Stomach (tissue), 4 donors: ENCODE measurements at regions not wholly inside any gene's neighbourhood (a gene's known extent, or its start where the extent isn't known, plus 50 kb on each side); places are given as distances from the start of the nearest gene placed in this dataset.

ENCODE experiments used
- CTCF ChIP-seq, 7 experiments: fragments of 450-650 bp in 4 of 7; fragments of 200-600 bp in 3 of 7; sonication (generic) in 3 of 7; IDR thresholded peaks; one replicate each; pipeline ENCODE4 v1.5.1; 2016 to 2019; ENCODE audit warnings: antibody characterized with exemption in 7 of 7, control low read depth in 2 of 7, mild to moderate bottlenecking in 1 of 7
- POLR2AphosphoS5 ChIP-seq, 3 donors: sonication (generic); formaldehyde crosslinking; IDR thresholded peaks; one replicate each; pipeline ENCODE4 v1.6.1; 2016; ENCODE audit warnings: antibody characterized with exemption in 3 of 3

- TF ChIP-seq CTCF (IDR thresholded peaks at IDR 0.05), result no peak
- TF ChIP-seq POLR2AphosphoS5 (IDR thresholded peaks at IDR 0.05), result no peak
Observed at GRCh38 chr5:171668097-171668412, 117.6 kb upstream of the SMIM23 start.
